ENCODE measurements at regions not wholly inside any gene's neighbourhood (a gene's known extent, or its start where the extent isn't known, plus 50 kb on each side); places are given as distances from the start of the nearest gene placed in this dataset.
A peak's percentile ranks its signal among the peaks of the same experiment; 100 is the strongest.

GRCh38 chr16:9463461-9463860 is 372.0 kb downstream of the HAPSTR1 start:
- no peak for DNase-seq (ENCODE audit: low read depth)
- no peak overlapping the region for H3K4me3 ChIP-seq (ENCODE audit: low read depth, low read length)
- TF ChIP-seq CTCF (IDR thresholded peaks at IDR 0.05; ENCODE audit: insufficient read depth, low read depth, low read length, missing control alignments): no peak

GRCh38 chr16:9465161-9465560 is 373.7 kb downstream of the HAPSTR1 start:
- no peak for TF ChIP-seq CTCF (IDR thresholded peaks at IDR 0.05; ENCODE audit: insufficient read depth, low read depth, low read length, missing control alignments)
- no peak for DNase-seq (ENCODE audit: low read depth)
- no peak overlapping the region for H3K4me3 ChIP-seq (ENCODE audit: low read depth, low read length)

DNA sequence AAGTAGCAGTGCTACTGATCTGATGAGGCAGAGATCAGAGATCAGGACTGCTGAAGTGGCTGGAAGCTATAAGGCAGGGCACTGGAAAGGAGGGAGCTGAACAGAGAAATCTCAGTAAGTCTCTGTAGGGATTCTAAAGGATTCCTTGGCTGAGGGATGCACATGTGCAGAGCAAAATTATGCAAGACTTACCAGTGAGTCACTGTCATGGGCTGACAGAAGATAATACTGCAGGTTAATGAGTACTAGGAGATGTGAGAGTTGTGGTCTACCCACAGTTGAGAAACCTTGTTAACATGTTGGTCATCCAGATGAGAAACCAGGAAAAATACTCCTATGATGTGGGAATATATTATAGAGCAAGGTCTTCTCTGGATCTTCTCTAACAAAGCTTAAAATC is 378.1 kb downstream of the HAPSTR1 start:
- TF ChIP-seq CTCF (IDR thresholded peaks at IDR 0.05; ENCODE audit: insufficient read depth, low read depth, low read length, missing control alignments): no peak
- no peak for DNase-seq (ENCODE audit: low read depth)
- no peak overlapping the region for H3K4me3 ChIP-seq (ENCODE audit: low read depth, low read length)

- TF ChIP-seq CTCF (IDR thresholded peaks at IDR 0.05; ENCODE audit: insufficient read depth, low read depth, low read length, missing control alignments): no peak
- H3K4me3 ChIP-seq (ENCODE audit: low read depth, low read length): no peak overlapping the region
- DNase-seq (ENCODE audit: low read depth): peak; percentile 3
Observed at GRCh38 chr16:9476744-9477143, 385.3 kb downstream of the HAPSTR1 start.

DNA sequence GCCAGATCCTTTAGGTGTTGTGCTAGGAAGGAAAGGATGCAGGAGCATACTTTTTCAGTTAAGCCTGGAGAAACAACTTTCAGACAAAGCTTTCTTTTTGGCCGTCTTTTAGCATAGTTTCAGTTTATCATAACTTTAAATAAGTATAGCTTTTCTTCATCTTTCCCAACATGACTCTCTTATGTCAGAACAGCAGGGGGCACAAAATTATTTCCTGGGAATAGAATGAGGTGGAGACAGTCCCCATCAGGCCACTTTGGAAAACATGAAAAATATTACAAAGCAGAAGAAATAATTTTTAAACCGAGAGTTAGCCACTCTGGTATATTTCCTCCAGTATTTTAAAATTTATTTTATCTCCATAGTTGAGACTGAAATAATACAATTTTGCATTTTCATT is 387.6 kb downstream of the HAPSTR1 start:
- H3K4me3 ChIP-seq (ENCODE audit: low read depth, low read length): no peak overlapping the region
- no peak for DNase-seq (ENCODE audit: low read depth)
- no peak for TF ChIP-seq CTCF (IDR thresholded peaks at IDR 0.05; ENCODE audit: insufficient read depth, low read depth, low read length, missing control alignments)

GRCh38 chr16:9480503-9480902 is 389.1 kb downstream of the HAPSTR1 start:
- no peak for TF ChIP-seq CTCF (IDR thresholded peaks at IDR 0.05; ENCODE audit: insufficient read depth, low read depth, low read length, missing control alignments)
- H3K4me3 ChIP-seq (ENCODE audit: low read depth, low read length): no peak overlapping the region
- no peak for DNase-seq (ENCODE audit: low read depth)
